Prostate gland (tissue), 2 donors: ENCODE measurements at regions not wholly inside any gene's neighbourhood (a gene's known extent, or its start where the extent isn't known, plus 50 kb on each side); places are given as distances from the start of the nearest gene placed in this dataset.

ENCODE experiments used
- POLR2A ChIP-seq: fragments of 450-650 bp; IDR thresholded peaks from one replicate; pipeline ENCODE4 v1.6.1; 2016; ENCODE audit warnings: antibody characterized with exemption, mild to moderate bottlenecking
- TF ChIP-seq, protein P1 (sequence below), 4 experiments: fragments of 200-600 bp in 2 of 4; fragments of 450-650 bp in 2 of 4; sonication (generic) in 2 of 4; IDR thresholded peaks; 1 replicate in 3 of 4; 2 replicates in 1 of 4; pipeline ENCODE4 v1.5.1; 2016 to 2019; ENCODE audit warnings: antibody characterized with exemption in 4 of 4, mild to moderate bottlenecking in 2 of 4, moderate library complexity in 2 of 4

DNA sequence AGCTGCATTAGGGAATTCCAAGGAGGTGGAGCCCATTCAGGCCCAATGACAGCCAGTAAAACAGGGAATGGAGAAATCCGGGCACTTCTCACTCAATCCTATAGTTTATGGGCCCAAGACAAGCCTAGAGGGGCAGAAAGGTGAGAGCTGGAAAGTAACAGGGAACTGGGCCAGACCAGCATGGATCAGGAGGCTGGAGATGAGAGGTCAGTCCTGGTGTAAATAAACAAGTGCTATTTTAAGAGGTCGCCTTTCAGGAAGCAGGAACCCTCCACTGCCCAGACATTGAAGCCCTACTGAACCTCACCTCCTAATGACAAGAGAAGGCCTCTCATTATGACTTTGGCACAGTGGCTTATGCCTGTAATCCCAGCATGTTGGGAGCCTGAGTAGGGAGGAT, 57.2 kb upstream of the TGM3 start:
- TF ChIP-seq, protein P1, sequence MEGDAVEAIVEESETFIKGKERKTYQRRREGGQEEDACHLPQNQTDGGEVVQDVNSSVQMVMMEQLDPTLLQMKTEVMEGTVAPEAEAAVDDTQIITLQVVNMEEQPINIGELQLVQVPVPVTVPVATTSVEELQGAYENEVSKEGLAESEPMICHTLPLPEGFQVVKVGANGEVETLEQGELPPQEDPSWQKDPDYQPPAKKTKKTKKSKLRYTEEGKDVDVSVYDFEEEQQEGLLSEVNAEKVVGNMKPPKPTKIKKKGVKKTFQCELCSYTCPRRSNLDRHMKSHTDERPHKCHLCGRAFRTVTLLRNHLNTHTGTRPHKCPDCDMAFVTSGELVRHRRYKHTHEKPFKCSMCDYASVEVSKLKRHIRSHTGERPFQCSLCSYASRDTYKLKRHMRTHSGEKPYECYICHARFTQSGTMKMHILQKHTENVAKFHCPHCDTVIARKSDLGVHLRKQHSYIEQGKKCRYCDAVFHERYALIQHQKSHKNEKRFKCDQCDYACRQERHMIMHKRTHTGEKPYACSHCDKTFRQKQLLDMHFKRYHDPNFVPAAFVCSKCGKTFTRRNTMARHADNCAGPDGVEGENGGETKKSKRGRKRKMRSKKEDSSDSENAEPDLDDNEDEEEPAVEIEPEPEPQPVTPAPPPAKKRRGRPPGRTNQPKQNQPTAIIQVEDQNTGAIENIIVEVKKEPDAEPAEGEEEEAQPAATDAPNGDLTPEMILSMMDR (IDR thresholded peaks at IDR 0.05), result no peak
- no peak for TF ChIP-seq POLR2A
